ENCODE measurements at regions not wholly inside any gene's neighbourhood (a gene's known extent, or its start where the extent isn't known, plus 50 kb on each side); places are given as distances from the start of the nearest gene placed in this dataset.

- TF ChIP-seq FOXP2 (optimal IDR thresholded peaks at IDR 0.05; ENCODE audit: control extremely low read depth, extremely low read length, insufficient read depth): no peak
- TF ChIP-seq EZH2 (IDR thresholded peaks at IDR 0.05): no peak
These were observed 173.0 kb upstream of the NEBL start for GRCh38 chr10:21069929-21070700.

All from SK-N-MC (cell line).